ENCODE measurements at regions not wholly inside any gene's neighbourhood (a gene's known extent, or its start where the extent isn't known, plus 50 kb on each side); places are given as distances from the start of the nearest gene placed in this dataset.

DNA sequence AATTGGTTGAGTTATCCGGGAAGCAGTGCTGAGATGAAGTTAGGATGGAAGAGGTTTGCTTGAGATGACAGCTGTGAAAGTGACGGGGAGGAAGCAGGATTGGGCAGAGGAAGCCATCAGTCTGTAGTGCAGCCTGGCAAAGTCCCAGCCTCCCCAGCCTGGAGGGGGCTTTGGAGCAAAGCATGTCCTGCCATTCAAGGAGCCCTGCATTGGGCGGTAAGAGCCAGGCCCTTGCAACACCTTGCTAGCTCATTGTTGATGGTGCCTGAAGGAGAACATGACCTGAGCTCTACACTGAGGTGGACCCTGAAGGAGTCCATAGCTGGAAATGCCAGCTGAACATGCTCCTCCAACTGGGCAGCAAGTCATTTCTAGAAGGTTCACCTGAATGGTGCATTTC lies 228.9 kb downstream of the ACKR3 start:
- TF ChIP-seq CTCF (IDR thresholded peaks at IDR 0.05; ENCODE audit: low read depth, low read length): no peak
- H3K4me3 ChIP-seq (ENCODE audit: low read depth, low read length): no peak overlapping the region

DNA sequence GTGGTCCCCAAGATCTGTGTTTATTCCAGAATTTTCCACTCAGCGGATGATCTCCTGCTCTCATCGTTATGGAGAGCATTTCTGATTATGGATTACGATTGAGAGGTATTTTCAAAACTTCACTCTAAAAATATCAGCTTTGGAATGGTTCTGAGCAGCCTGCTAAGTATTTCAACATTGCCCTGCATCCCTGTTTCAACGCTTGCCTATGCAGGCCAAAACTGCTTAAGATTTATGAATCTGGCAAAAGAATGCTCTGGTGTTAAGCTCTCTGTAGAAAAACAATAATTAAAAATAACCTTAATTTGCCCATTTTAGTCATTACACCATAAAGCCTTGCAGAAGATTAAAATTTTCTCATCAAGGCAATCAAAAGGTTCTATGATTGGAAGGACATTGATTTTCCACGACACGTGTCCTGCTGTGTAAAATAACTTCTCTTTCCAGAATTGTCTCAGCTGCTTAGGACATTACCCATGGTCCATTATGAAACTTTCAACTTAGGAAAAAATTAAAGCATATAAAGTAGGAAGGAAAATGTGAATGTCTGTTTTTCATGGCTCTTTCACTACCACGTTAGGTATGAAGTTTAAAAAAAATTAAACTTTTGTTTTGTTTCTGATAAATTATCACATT lies 229.9 kb downstream of the ACKR3 start:
- no peak for TF ChIP-seq CTCF (IDR thresholded peaks at IDR 0.05; ENCODE audit: low read depth, low read length)
- H3K4me3 ChIP-seq (ENCODE audit: low read depth, low read length): no peak overlapping the region

DNA sequence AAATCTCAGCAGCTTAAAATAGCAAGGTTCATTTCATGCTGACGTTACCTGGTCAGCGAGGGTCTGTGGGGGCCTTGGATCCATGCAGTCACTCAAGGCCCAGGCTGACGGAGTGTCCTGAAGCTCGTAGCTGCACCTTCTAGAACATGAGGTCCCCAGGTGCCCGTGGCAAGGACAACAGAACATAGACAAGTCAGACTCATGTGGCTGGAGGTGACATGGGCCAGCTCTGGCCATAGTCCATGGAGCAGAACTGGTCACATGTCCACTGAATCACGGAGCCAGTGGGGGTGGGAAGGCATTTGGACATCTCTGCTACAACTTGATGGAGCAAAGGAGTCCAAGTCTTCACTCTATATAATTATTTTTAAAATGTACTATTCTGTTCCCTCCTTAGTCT lies 233.2 kb downstream of the ACKR3 start:
- no peak overlapping the region for H3K4me3 ChIP-seq (ENCODE audit: low read depth, low read length)
- no peak for TF ChIP-seq CTCF (IDR thresholded peaks at IDR 0.05; ENCODE audit: low read depth, low read length)

- no peak for TF ChIP-seq CTCF (IDR thresholded peaks at IDR 0.05; ENCODE audit: low read depth, low read length)
- H3K4me3 ChIP-seq (ENCODE audit: low read depth, low read length): no peak overlapping the region
Observed at GRCh38 chr2:236803621-236804020, 234.0 kb downstream of the ACKR3 start.

GRCh38 chr2:236805800-236806531 lies 236.3 kb downstream of the ACKR3 start:
- TF ChIP-seq CTCF (IDR thresholded peaks at IDR 0.05; ENCODE audit: low read depth, low read length): no peak

GRCh38 chr2:236809716-236810115 lies 240.1 kb downstream of the ACKR3 start:
- no peak overlapping the region for H3K4me3 ChIP-seq (ENCODE audit: low read depth, low read length)
- no peak for TF ChIP-seq CTCF (IDR thresholded peaks at IDR 0.05; ENCODE audit: low read depth, low read length)

More at GRCh38 chr2:236805800-236806531, 236.3 kb downstream of the ACKR3 start:
- no peak overlapping the region for H3K4me3 ChIP-seq (ENCODE audit: low read depth, low read length)

GRCh38 chr2:236811062-236811656 lies 241.5 kb downstream of the ACKR3 start:
- H3K4me3 ChIP-seq (ENCODE audit: low read depth, low read length): no peak overlapping the region
- no peak for TF ChIP-seq CTCF (IDR thresholded peaks at IDR 0.05; ENCODE audit: low read depth, low read length)

Data from WI38 (cell line).